HL-60 (cell line): ENCODE measurements at regions not wholly inside any gene's neighbourhood (a gene's known extent, or its start where the extent isn't known, plus 50 kb on each side); places are given as distances from the start of the nearest gene placed in this dataset.

Experiments used
- GABPA ChIP-seq: IDR thresholded peaks from 2 replicates; pipeline ENCODE4 v1.6.1; 2012; ENCODE audit warnings: low read depth
- POLR2AphosphoS5 ChIP-seq: IDR thresholded peaks from 2 replicates; pipeline ENCODE4 v1.6.1; 2012; ENCODE audit warnings: low read depth
- REST ChIP-seq: IDR thresholded peaks from 2 replicates; pipeline ENCODE4 v1.6.1; 2012; ENCODE audit warnings: low read depth; ENCODE audit not compliant: insufficient replicate concordance
- SPI1 ChIP-seq: IDR thresholded peaks from 2 replicates; pipeline ENCODE4 v1.6.1; 2012; ENCODE audit warnings: low read depth, mild to moderate bottlenecking, borderline replicate concordance
- TF ChIP-seq, protein P1 (sequence below): IDR thresholded peaks from one replicate; pipeline ENCODE4 v1.5.1; 2011; ENCODE audit warnings: low read length, control low read depth, inconsistent platforms; ENCODE audit not compliant: insufficient read depth

DNA sequence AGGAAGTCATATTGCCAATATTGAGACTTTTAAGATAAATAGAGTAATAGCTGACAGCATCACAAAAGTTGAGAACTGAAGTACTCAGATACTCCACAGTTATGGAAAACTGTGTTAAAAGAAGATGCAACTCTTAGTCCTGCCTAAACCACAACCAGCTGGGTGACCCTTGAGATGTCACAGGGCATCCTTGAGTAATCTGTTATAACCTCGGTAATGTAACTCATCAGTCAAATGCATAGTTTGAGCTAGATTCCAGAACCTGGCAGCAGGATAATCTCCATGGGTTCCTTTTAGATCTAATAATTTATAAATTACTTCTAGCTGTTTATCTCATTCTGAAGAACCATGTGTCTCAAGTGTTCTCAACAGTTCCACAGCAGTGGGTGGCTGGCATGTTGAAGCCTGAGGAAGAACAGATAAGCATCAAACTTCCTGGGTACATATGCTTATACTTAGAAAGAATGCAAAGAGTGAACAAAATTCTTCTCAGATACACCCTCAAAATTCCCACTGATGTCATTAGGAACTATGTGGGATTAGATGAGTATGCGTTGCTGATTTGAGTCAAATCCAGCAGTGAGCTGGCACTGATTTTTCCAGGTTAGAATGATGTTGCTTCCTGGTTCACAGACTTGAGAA lies 304.1 kb upstream of the ERBB4 start:
- TF ChIP-seq, protein P1, sequence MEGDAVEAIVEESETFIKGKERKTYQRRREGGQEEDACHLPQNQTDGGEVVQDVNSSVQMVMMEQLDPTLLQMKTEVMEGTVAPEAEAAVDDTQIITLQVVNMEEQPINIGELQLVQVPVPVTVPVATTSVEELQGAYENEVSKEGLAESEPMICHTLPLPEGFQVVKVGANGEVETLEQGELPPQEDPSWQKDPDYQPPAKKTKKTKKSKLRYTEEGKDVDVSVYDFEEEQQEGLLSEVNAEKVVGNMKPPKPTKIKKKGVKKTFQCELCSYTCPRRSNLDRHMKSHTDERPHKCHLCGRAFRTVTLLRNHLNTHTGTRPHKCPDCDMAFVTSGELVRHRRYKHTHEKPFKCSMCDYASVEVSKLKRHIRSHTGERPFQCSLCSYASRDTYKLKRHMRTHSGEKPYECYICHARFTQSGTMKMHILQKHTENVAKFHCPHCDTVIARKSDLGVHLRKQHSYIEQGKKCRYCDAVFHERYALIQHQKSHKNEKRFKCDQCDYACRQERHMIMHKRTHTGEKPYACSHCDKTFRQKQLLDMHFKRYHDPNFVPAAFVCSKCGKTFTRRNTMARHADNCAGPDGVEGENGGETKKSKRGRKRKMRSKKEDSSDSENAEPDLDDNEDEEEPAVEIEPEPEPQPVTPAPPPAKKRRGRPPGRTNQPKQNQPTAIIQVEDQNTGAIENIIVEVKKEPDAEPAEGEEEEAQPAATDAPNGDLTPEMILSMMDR: no peak
- no peak for TF ChIP-seq POLR2AphosphoS5
- TF ChIP-seq SPI1: no peak
- no peak for TF ChIP-seq REST
- TF ChIP-seq GABPA: no peak
